GM11168 (cell line): ENCODE measurements at regions not wholly inside any gene's neighbourhood (a gene's known extent, or its start where the extent isn't known, plus 50 kb on each side); places are given as distances from the start of the nearest gene placed in this dataset.

Experiments used
- in situ Hi-C: fragments of 300-500 bp; cut with MboI; formaldehyde crosslinking; loops from one replicate; pipeline ENCODE4 v1.12.0; 2022; ENCODE audit warnings: low sequenced_read_pairs; ENCODE audit not compliant: unreplicated experiment

DNA sequence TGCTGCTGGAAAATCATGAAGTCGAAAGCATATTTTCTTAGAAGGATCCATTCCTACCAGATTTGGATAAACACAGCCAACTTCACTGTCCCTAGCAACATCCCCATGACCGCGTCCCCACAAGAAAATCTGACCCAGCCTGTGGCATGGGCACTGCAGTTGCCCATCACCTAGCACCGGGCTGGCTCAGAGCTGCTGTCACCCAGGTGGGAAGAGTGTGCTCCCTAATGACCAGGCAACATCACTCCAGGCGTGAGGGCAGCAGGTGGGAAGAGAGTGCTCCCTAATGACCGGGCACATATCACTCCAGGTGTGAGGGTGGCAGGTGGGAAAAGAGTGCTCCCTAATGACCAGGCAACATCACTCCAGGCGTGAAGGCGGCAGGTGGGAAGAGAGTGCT is 238.0 kb downstream of the TBXT start:
- in situ Hi-C loops, result no loop called here

GRCh38 chr6:165926378-165926777 is 241.3 kb downstream of the TBXT start:
- in situ Hi-C loops, result no loop called here

DNA sequence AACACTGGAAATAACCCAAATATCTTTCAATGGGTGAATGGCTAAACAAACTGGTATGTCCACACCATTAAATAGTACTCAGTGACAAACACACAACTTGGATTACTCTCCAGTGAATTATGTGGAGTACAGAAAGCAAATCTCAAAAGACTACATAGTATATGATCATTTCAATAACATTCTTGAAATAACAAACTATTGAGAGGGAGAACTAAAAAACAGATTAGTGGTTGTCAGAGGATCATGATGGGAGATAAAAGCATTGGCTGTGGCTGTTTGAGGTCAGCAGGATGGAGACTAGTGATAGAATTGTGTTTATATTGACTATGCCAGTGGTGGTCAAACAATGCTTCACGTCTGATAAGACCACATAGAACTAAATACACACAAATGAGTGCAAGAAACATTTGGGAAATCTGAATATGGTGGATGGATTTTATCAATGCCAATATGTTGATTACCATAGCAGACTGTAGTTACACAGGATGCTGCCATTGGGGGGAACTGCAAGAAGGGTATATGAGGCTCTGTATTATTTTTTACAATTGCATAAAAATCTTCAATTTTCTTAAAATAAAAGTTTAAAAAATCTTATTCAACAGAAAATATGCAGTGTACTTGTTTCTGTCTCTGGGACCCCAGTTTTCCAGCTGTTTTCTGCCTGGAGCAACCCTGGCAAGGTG is 242.0 kb downstream of the TBXT start:
- in situ Hi-C loops, result no loop called here

GRCh38 chr6:165922309-165922794 is 245.3 kb downstream of the TBXT start:
- in situ Hi-C loops, result no loop called here

DNA sequence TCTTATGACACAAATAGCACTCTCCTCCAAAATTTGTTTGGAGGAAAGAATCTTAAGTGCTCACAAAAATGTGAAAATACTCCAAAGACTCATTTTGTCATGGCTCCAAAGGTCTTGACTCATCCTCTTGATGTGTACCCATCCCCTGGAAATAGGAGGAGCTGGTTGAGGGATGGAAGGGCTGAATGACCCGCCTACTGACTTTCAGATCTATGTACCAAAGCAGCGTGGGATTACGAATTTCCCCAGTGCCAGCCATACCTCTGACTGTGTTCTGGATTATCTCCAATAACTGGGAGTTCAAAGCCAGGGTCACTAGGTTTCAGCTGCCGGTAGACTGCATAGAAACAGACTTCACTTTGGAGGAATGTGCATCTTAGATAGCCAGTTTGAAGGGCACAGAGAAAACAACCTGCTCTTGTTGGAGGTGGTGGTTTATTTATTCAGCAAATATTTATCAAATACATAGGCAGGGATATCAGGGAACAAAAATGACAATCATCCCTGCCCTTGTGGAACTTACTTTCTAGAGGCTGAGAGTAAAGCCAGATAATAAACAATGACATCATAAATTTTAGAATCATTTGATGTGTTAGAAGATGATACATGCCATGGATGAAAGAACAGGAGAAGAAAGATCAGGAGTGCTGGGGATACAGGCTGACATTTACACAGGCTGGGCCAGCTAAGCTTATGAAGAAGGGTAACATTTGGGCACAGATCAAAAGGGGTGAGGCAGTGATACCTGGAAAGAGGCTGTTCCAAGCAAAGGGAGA is 246.6 kb downstream of the TBXT start:
- in situ Hi-C loops, result no loop called here

- in situ Hi-C loops, result no loop called here
Measured at GRCh38 chr6:165917576-165917975, 250.1 kb downstream of the TBXT start.

DNA sequence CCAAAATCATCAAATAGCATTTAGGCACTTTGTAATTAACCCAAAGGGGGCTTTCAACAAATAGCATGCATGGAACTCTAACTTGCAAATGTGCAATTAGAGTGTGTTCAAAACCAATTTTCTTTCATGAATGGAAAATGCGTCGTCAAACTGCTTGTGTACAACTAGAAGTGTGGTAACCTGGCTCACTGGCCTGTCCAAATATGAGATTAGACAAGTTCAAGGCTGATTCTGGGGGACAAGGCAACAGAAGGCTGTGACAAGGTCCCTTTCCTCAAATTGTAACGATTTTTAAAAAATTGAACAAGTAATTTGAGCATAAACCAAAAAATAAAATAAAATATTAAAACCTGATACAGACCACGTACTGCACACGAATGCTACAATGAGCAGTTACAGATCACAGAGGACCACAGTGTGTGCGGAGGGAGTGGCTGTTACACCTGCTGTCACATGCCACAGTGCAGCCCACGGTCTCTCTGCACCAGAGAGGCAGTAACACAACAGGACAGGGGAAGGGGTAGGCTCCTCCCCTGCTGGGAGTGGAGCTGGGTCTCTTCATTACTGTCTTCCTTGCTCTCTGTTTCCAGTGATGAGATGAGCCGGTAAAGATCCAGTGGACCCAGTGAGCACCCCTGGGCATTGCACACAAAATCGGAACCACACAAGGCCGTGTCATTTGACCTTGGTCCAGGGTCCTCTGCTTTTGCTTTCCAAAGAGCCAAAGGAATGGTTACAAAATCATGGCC is 252.2 kb upstream of the PDE10A start:
- in situ Hi-C loops, result no loop called here

DNA sequence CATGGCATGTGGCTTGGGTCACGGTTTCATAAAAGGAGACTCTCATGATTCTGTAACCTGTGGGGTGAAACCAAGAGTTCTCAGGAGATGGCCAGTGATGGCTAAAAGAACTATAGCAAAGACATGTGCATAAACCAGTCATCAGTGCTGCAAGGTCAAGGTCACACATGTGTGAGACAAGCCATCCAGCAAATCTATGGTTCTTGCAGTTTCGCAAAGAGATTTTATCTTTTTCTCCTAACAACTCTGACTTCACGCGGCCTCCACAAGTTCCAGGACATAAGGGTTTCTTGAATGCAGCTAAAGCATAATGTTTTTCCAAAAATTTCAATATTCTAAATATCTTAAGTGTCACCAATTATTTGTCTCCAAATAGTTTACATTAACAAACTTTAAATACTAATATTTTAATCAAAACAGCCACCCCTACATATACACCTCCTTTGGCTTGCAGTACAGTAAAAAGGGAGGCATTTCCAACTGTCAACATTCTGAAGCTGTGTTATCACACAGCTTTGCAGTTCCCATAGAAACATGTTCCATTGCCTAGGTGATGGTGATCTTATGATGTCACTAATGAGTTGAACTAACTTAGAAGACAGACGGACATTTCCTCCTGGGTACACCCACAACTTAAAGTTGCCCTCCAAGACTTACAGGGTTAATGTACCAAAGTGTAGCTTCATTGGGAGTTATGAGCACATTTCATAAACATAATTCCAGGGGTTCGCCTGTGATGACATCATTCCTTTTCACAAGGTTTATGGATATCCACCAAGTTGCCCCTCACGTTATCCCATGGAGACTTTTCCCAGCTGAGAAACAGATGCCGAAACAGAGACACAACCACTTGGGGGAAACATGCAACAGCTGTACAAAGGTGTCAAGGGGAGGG is 250.9 kb upstream of the PDE10A start:
- in situ Hi-C loops, result no loop called here

DNA sequence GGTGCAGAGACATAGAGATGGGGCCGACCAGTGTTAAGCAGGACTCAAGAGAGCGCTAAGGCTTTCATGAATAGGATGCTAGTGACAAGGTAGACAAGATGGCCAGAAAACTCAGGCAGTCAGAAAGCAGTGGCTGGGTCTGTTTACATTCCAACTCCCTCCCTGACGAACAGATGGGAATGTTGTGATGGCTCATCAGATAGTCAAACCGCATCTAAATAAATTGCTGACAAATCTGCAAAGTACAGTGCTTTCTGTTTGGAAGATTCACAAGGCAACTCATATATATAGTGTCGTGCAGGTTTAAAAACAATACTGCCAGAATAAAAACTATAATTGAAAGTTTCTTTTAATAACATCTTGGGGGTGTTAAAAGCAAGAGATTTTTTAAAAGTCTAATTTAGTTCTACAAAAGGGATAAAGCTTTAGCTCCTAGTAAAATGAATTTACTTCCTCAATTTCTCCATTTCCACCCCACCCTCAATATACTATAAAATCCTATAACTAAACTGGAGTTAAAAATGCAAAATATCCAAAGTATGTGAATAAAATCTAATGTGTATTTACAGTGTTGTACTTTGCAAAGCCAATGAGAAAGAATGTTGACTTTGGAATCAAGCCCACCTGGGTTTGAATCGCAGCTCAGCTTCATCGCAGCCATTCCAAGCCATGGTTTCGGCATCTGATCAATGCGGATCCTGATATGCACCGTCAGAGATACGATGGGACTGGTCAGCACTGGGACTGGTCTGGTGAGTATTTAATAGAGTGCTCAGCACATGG is 247.3 kb upstream of the PDE10A start:
- in situ Hi-C loops, result no loop called here

DNA sequence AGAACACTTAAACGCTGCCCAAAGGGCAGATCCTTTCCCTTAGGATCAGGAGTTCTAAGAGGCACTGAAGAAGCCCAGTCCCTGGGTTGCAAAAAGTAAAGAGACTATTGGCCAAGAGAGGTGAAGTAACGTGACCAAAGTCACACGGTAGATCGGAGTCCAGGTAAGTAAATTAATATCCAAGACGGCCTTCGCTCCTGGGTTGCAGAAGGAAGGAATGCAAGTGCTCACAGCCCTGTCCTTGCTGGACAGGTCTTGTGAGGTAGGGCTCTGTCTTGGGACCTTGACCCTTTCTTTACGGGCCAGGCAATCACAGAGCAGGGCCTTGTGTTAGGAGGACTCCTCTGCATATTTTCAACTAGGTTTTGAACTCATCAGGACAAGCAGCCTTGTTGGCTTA is 243.7 kb upstream of the PDE10A start:
- in situ Hi-C loops, result no loop called here

- in situ Hi-C loops, result no loop called here
Measured at GRCh38 chr6:165905744-165906143, 242.7 kb upstream of the PDE10A start.

DNA sequence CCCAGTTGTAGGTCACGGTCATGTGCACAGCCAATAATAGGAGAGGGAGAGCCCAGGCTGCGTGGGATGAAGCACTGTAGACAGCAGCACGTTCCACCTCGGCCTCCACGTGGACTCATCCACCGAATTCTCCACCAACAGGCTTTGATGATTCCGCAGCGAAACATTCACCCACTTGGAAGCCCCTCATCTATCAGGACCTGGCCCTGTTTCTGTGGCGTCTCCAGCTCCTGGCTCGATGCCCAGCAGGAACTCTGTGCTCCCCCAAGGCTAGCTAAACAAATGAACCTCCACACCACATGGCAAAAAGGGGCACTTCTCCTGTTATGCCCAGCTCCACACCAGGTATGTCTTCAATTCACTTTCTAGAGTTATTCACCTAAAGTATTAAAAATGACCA is 237.9 kb upstream of the PDE10A start:
- in situ Hi-C loops, result no loop called here

- in situ Hi-C loops, result loop anchor here (25.0 kb wide), 1 partner anchor 488 kb away; the partner anchor contains the start of gene MPC1
Measured at GRCh38 chr6:165899611-165900010, 236.6 kb upstream of the PDE10A start.

- in situ Hi-C loops, result loop anchor here (25.0 kb wide), 1 partner anchor 492 kb away; the partner anchor contains the start of gene MPC1
Measured at GRCh38 chr6:165895421-165896165, 232.6 kb upstream of the PDE10A start.

GRCh38 chr6:165894171-165894825 is 231.3 kb upstream of the PDE10A start:
- in situ Hi-C loops, result loop anchor here (25.0 kb wide), 1 partner anchor 493 kb away; the partner anchor contains the start of gene MPC1

GRCh38 chr6:165893431-165893830 is 230.4 kb upstream of the PDE10A start:
- in situ Hi-C loops, result loop anchor here (25.0 kb wide), 1 partner anchor 494 kb away; the partner anchor contains the start of gene MPC1

DNA sequence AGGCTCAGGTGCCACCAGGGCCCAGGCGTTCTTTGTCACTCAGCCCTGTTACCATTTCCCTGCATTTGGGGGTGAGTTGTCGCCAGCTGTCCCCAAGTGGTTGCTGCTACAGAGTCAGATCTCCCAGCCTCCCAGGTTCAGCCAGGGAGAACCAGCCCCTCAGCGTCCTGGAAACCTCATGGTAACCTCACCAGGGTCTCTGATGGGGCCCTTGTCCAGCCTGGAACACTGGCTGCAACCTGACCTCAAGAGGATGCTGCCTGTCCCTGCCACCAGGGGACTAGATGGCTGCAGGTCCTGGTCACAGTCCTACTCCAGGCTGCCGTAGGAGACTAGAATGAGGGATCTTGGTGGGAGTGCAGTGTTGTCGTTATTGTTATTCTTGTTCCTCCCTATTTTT is 228.3 kb upstream of the PDE10A start:
- in situ Hi-C loops, result loop anchor here (25.0 kb wide), 1 partner anchor 496 kb away; the partner anchor contains the start of gene MPC1

DNA sequence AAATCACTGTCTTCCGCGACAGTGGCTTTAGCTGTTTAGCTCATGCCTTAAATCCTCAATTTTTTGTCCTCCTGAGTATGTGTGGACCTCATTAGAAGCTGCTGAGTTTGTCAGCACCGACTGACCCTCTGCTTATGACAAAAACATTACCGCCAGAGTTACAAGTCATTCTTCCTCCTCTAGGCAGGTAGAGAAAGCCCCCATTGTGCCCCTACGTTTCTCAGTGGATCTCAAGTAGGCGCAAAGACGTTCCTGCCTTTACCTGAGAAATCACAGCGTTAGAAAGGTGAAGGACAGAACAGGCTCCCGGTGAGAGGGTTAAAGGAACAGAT is 227.3 kb upstream of the PDE10A start:
- in situ Hi-C loops, result loop anchor here (25.0 kb wide), 1 partner anchor 497 kb away; the partner anchor contains the start of gene MPC1
